KMS-11 (cell line): ENCODE measurements at regions not wholly inside any gene's neighbourhood (a gene's known extent, or its start where the extent isn't known, plus 50 kb on each side); places are given as distances from the start of the nearest gene placed in this dataset.

Experiments
- H2AFZ ChIP-seq: fragments of 200-600 bp; sonication (generic); 2 replicates; pipeline ENCODE4 v1.6.1; 2016; ENCODE audit warnings: antibody characterized with exemption, mixed run types, low read depth
- H3K27ac ChIP-seq: fragments of 200-600 bp; sonication (generic); 2 replicates; pipeline ENCODE4 v1.6.1; 2016; ENCODE audit warnings: mild to moderate bottlenecking, mixed run types
- H3K27me3 ChIP-seq: fragments of 200-600 bp; sonication (generic); 2 replicates; pipeline ENCODE4 v1.6.1; 2017; ENCODE audit warnings: mild to moderate bottlenecking, low read depth, mixed run types, moderate library complexity; ENCODE audit not compliant: insufficient read depth
- H3K36me3 ChIP-seq: fragments of 200-600 bp; sonication (generic); 2 replicates; pipeline ENCODE4 v1.6.1; 2017; ENCODE audit warnings: mild to moderate bottlenecking, mixed run types; ENCODE audit not compliant: insufficient read depth
- H3K4me1 ChIP-seq: fragments of 200-600 bp; sonication (generic); 2 replicates; pipeline ENCODE4 v1.6.1; 2016; ENCODE audit warnings: mild to moderate bottlenecking, low read depth, mixed run types; ENCODE audit not compliant: poor library complexity, severe bottlenecking
- H3K4me2 ChIP-seq: fragments of 200-600 bp; sonication (generic); 2 replicates; pipeline ENCODE4 v1.7.0; 2016; ENCODE audit warnings: mild to moderate bottlenecking, mixed run types
- H3K4me3 ChIP-seq: fragments of 200-600 bp; sonication (generic); IDR thresholded peaks from 2 replicates; pipeline ENCODE4 v1.6.1; 2017; ENCODE audit warnings: low read depth, low read length, mixed read lengths; ENCODE audit not compliant: insufficient read depth
- H3K79me2 ChIP-seq: fragments of 200-600 bp; sonication (generic); 2 replicates; pipeline ENCODE4 v1.6.1; 2016; ENCODE audit warnings: low read depth, mixed run types; ENCODE audit not compliant: insufficient read depth
- H3K9ac ChIP-seq: fragments of 200-600 bp; sonication (generic); 2 replicates; pipeline ENCODE4 v1.6.1; 2016; ENCODE audit warnings: mild to moderate bottlenecking, mixed run types
- H4K20me1 ChIP-seq: fragments of 200-600 bp; sonication (generic); 2 replicates; pipeline ENCODE4 v1.6.1; 2016; ENCODE audit warnings: mild to moderate bottlenecking, mixed run types; ENCODE audit not compliant: insufficient read depth
- TF ChIP-seq, protein P1 (sequence below): fragments of 200-600 bp; sonication (generic); conservative IDR thresholded peaks from 2 replicates; pipeline ENCODE4 v1.6.1; 2017; ENCODE audit warnings: low read depth, mild to moderate bottlenecking, antibody characterized with exemption, low read length, moderate library complexity, mixed read lengths

GRCh38 chr7:42468471-42468870, 231.5 kb upstream of the GLI3 start:
- Histone ChIP-seq H3K9ac (no peak overlapping the region), H3K4me3 (no peak overlapping the region), H3K79me2 (no peaks in the 10 kb centered on the region), H3K36me3 (no peaks in the 10 kb centered on the region), H3K27me3 (no peaks in the 10 kb centered on the region), H2AFZ (no peak overlapping the region), H3K4me2 (no peak overlapping the region), H3K27ac (no peak overlapping the region), H3K4me1 (no peaks in the 10 kb centered on the region), H4K20me1 (no peaks in the 10 kb centered on the region)
- TF ChIP-seq, protein P1, sequence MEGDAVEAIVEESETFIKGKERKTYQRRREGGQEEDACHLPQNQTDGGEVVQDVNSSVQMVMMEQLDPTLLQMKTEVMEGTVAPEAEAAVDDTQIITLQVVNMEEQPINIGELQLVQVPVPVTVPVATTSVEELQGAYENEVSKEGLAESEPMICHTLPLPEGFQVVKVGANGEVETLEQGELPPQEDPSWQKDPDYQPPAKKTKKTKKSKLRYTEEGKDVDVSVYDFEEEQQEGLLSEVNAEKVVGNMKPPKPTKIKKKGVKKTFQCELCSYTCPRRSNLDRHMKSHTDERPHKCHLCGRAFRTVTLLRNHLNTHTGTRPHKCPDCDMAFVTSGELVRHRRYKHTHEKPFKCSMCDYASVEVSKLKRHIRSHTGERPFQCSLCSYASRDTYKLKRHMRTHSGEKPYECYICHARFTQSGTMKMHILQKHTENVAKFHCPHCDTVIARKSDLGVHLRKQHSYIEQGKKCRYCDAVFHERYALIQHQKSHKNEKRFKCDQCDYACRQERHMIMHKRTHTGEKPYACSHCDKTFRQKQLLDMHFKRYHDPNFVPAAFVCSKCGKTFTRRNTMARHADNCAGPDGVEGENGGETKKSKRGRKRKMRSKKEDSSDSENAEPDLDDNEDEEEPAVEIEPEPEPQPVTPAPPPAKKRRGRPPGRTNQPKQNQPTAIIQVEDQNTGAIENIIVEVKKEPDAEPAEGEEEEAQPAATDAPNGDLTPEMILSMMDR, result no peak

GRCh38 chr7:42461537-42461936, 224.5 kb upstream of the GLI3 start:
- TF ChIP-seq, protein P1, result no peak
- H3K4me2 ChIP-seq, result no peak overlapping the region
- no peaks in the 10 kb centered on the region for H3K4me1 ChIP-seq
- no peak overlapping the region for H3K27ac ChIP-seq
- no peaks in the 10 kb centered on the region for H3K27me3 ChIP-seq
- no peak overlapping the region for H3K9ac ChIP-seq
- H4K20me1 ChIP-seq, result no peaks in the 10 kb centered on the region
- H3K79me2 ChIP-seq, result no peaks in the 10 kb centered on the region
- no peaks in the 10 kb centered on the region for H3K36me3 ChIP-seq
- no peak overlapping the region for H2AFZ ChIP-seq
- H3K4me3 ChIP-seq, result no peak overlapping the region

- H3K36me3 ChIP-seq, result no peaks in the 10 kb centered on the region
- H3K4me1 ChIP-seq, result no peaks in the 10 kb centered on the region
- H2AFZ ChIP-seq, result no peak overlapping the region
- H3K27me3 ChIP-seq, result no peaks in the 10 kb centered on the region
- no peaks in the 10 kb centered on the region for H3K79me2 ChIP-seq
- TF ChIP-seq, protein P1, result no peak
- H3K4me2 ChIP-seq, result no peak overlapping the region
- no peak overlapping the region for H3K4me3 ChIP-seq
- no peak overlapping the region for H3K27ac ChIP-seq
- H3K9ac ChIP-seq, result no peak overlapping the region
- no peaks in the 10 kb centered on the region for H4K20me1 ChIP-seq
These were observed 223.9 kb upstream of the GLI3 start for GRCh38 chr7:42460933-42461332.

DNA sequence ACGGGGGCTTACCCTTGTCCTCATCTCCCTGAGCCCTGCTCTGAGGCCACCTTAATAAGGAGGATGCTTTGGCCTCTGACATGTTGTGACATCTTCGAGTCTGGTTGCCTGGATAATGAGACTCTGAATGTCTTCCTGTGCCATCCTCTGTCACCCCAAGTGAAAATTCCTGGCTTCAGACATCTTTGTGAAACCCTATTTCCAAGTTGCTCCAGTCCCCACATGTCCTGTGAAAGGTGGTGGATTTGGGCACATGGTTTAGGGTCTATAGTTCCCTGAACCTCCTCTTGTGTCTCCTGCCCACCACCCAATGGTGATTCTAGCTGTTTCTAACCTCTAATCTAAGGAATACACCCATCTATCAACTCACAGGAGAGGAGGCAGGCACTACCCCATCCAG, 223.1 kb upstream of the GLI3 start:
- no peaks in the 10 kb centered on the region for H3K4me1 ChIP-seq
- H4K20me1 ChIP-seq, result no peaks in the 10 kb centered on the region
- no peak overlapping the region for H2AFZ ChIP-seq
- no peak overlapping the region for H3K4me2 ChIP-seq
- no peak overlapping the region for H3K9ac ChIP-seq
- no peaks in the 10 kb centered on the region for H3K79me2 ChIP-seq
- no peaks in the 10 kb centered on the region for H3K27me3 ChIP-seq
- H3K27ac ChIP-seq, result no peak overlapping the region
- no peak overlapping the region for H3K4me3 ChIP-seq
- no peaks in the 10 kb centered on the region for H3K36me3 ChIP-seq
- TF ChIP-seq, protein P1, result no peak
